ENCODE measurements at regions not wholly inside any gene's neighbourhood (a gene's known extent, or its start where the extent isn't known, plus 50 kb on each side); places are given as distances from the start of the nearest gene placed in this dataset.
"Not testable (repeated sequence)": the region's sequence is repeated elsewhere in the genome, so short reads cannot be mapped to it uniquely, and the experiment has no call there.

DNA sequence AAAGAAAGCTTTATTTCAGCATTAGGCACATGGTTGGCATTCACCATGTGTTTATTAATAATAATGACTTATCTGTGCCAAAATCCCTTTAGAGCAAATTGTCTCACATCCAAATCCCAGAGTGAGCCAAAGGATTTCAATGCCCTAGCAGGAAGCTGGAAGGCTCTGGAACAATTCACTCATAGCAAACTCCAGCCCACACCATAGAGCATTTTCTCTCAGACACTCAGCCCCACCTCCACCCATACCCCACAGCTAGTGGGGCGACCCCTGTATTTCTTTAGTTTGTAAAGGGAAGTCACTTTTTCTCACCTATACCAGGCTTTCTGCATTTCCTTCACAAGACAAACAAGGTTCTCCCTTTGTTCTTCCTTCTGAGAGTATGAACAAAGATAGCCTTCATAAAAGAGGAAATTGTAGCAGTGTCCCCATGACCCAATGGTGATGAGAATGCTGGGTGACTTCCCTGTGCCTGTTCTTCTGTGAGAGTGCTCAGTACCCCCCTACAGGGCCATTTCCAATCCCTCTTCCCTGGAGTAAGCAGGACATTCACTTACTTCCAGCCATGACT lies 100.1 kb upstream of the APCDD1 start:
- no peak for DNase-seq (ENCODE audit: low read depth)

DNA sequence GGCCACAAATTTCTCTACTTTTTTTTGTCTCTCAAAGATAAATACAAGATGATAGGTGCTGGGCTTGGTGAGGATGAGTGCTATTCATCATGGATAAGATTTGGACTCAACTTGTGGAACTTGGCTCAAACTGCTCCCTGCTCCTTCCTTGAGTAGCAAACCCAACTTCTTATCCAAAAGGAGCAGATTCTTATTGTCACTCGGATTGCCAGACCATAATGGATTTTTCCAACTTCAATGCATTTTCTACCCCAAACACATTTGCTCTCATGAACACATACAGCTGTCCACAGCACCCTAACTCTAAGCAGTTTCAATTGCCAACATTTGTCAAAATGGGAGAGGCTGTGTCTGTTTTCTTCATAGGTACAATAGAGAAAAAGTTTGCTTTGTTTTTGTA lies 99.5 kb upstream of the APCDD1 start:
- DNase-seq (ENCODE audit: low read depth), result no peak

DNA sequence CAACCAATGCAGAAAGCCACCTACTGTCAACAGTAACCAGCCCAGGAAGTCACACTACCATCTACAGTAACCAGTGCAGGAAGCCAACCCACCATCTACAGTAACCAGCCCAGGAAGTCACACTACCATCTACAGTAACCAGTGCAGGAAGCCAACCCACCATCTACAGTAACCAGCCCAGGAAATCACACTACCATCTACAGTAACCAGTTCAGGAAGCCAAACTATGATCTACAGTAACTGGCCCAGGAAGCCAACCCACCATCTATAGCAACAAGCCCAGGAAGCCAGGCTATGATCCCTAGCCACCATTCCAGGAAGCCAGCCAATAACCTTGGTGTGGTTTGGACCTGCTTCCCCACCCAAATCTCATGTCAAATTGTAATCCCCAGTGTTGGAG lies 97.4 kb upstream of the APCDD1 start:
- DNase-seq (ENCODE audit: low read depth), result not testable (repeated sequence)

DNA sequence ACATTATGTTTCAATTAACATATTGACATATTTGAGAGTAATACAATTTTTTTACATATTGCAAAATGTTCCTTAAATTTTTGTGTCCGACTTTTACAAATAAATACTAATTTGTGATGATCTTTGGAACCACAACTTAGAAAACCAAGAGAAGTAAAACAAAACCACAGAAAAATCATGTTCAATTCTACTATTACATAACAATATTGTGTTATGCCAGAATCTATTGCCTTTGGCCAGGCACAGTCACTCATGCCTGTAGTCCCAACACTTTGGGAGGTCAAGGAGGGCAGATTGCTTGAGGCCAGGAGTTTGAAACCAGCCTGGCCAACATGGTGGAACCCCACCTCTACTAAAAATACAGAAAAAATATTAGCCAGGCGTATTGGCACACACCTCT lies 92.8 kb upstream of the APCDD1 start:
- DNase-seq (ENCODE audit: low read depth), result no peak

DNA sequence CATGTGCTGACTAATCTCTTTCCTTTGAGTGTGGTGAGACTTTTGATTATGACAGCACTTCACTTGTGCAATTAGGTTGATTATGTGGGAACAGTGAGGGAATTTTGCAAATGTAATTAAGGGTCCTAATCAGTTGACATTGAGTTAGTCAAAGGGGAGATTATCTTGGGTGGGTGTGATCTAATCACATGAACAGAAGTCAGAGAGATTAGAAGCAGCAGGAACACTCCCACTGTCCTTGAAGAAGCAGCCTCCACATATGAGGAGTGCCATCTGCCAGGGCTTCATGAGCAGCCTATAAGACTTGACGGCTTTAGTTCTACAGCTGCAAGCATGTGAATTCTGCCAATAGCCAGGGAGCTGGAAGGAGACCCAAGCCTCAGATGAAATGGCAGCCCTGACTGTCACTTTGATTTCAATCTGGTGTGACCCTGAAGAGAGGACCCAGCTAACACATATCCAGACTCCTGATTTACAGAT lies 89.4 kb upstream of the APCDD1 start:
- DNase-seq (ENCODE audit: low read depth), result no peak

DNA sequence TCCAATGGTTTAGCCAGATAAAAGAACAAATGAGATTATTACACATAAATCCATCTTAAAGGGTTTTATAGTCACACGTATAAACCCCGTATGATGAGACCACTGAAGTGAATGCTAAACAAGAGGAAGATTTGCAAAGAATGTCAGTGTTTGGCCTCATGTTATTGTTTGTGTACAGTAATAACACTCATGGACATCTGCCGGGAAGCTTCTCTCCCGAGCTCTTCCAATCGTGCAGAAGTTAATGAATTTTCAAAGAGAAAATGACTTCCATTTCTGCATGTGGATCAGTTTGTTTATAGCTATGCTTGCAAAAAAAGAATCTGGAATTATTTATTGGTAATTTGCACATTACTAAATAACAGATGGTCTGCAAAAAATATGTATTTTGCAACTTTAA lies 88.5 kb upstream of the APCDD1 start:
- DNase-seq (ENCODE audit: low read depth), result no peak

DNA sequence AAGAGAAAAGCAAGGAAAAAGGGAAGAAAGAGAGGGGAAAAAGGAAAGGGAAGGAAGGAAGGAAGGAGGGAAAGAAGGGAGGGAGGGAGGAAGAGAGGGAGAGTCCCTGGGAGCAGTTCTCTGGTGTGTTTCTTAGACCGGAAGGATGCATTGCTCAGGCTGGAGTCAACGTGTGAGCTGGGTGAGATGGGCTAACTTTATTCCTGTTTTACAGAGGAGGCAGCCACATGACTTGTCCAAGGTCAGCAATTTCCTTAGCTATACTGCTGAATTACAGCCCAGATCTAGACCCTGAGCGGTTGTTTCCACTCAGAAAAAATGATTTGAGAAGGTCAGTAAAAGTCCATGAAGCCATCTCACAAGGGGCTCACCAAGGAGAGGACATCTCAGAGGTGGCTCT lies 86.6 kb upstream of the APCDD1 start:
- DNase-seq (ENCODE audit: low read depth), result no peak

DNA sequence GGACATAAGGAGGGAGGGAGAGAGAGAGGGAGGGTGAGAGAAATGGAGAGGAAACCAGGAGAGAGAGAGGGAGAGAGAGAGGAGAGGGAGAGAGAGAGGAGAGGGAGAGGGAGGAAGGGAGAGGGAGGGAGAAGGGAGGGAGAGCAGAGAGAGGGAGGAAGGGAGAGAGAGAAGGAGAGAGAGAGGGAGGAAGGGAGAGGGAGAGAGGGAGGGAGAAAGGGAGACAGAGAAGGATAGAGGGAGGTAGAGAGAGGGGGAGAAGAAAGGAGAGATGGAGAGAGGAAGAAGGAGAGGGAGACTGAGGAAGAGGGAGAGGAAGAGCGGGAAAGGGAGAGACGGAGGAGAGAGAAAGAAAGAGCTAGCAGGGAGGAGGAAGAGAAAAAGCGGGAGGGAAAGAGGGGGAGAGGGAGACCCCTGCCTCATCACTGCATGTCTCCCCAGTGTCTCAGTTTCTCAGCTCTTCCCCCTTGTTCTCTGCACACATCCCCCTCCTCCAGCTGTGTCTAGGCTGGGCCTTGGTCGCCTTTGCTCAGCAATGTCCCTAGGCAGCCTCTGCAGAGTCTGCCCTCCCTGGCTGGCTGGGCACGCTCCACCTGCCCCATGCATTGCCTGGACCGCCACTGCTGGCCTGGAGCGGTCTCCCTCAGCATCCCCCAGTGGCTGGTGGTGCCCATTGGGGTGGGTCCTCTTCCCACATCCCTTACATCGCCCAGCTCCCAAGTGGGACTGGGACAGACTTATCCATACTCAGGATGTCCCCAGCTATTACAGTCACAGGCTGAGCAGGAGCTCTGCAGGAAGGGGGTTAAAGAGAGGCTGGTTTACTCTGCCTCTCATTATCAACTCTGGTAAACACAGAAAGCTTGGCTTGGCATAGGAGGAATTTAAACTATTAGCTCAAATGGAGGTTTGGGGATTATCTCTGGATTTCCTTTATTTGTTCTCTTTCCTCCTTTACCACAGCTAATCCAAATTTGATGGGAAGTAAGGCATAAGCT lies 85.7 kb upstream of the APCDD1 start:
- no peak for DNase-seq (ENCODE audit: low read depth)

DNA sequence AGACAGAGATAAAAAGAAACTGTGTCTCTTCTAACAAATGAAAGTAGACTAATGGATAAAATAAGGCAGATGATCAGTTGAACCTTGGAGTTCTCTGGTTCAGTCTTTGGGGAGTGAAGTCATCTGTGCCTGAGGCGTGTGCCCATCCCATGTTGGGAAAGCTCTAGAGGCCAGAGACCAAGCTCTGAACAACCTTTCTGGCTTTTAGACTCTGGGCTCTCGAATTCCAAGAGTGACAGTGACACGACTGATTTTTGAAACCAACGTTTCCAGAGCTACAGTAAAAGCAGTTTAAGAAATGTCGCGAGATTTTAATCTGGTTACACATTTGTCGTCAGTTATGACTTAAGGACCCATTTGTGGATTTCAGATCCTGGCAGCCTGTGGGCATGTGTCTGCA lies 83.7 kb upstream of the APCDD1 start:
- no peak for DNase-seq (ENCODE audit: low read depth)

DNA sequence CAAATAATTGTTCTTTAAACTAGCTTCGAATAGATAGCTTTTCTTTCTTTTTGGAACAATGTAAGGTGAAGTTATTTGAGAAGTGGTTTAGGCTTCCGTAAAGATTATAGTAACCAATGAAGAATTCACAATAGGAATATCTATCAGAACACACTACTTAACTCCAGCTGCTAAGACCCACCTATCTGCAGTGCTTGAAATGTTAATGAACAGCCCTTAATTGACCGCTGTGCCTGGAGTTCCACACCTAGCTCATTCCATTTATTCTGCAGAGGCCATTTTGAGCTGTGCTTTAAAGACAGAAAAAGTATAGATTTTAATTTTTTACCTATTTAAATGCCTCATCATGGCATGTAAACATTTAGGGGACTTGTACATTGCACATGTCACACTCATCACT lies 83.3 kb upstream of the APCDD1 start:
- DNase-seq (ENCODE audit: low read depth), result no peak

DNA sequence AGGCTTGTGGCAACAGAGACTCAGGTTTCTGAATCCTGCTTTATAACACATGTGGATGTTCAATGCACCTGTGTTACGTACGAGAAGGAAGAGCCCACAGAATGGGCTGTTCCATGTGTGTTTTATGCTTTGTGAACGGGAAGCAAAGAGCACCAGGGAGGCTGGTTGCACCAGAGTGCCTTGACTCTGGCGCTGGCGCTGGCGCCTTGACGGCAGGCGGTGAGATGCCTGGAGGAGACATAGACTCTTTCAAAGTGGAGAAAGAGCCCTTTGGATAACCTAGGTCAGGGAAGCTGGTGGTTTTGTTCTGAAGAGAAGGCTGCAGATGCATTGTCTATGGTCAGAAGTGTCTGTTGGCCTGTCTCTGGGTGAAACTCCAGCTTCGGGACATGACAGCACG lies 80.2 kb upstream of the APCDD1 start:
- no peak for DNase-seq (ENCODE audit: low read depth)

DNA sequence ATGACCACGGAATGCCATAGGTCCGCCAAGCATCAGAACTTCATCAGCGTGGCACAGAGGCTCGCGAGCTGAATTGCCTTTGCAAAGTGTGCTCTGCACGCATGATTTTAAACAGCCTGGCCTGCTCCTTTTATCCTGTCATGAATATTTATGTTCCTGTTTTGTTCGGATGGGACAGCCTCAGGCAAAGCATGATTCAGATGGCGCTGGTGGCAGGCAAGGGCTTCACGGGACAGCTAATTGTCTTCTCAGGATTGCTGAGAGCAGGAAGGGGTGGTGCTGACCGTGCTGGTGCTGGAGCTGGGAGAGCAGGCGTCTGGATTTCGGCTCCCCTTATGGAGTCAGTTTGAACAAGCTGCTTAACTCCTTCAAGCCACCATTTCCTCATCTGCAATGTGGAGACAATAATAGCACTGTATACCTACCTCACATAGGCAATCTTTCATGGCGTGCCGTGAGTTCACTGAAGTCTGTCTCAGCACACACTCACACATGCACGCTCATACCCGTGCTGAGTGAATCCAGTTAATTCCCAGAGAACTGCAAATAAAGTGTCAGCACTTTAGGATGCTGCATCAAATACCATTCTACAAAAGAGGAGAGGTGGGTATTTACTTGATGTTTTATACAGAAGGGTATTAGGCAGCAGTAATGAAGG lies 79.7 kb upstream of the APCDD1 start:
- DNase-seq (ENCODE audit: low read depth), result no peak

DNA sequence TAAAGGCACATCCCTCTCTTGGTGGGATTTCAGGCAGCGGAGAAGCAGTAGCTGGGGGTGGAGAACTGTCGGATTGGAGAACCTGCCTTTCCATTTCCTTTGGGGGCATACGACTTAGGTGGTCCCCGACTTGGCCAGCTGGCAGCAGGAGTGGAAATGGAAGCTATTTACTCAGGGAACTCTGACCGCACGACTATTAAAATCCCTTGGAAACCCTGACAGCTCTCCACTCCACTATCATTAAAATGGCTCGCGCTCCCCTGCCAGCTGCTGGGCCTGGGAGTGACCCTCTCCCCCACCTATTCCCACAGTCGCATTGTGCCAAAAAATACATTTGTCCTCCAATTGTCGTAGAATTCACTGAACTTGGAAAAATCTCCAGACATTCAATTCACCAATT lies 77.7 kb upstream of the APCDD1 start:
- no peak for DNase-seq (ENCODE audit: low read depth)

DNA sequence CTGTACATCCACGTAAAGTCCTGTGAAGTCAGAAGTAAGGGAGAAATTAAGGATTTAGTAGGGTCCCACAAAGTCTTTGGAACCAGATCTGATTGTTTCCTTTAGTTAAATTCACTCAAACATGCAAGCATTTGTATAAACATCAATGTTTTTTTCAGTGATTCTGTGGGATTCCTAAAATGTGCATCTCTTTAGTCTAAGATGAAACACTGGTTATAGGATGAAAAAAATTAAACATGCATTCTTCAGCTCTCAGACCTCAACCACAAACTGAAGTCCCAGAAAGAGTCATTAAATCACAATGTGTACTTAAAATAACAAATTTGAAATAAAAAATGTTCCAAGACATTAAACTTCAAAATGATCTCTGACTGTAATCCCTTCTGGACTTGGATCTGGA lies 76.5 kb upstream of the APCDD1 start:
- DNase-seq (ENCODE audit: low read depth), result no peak

DNA sequence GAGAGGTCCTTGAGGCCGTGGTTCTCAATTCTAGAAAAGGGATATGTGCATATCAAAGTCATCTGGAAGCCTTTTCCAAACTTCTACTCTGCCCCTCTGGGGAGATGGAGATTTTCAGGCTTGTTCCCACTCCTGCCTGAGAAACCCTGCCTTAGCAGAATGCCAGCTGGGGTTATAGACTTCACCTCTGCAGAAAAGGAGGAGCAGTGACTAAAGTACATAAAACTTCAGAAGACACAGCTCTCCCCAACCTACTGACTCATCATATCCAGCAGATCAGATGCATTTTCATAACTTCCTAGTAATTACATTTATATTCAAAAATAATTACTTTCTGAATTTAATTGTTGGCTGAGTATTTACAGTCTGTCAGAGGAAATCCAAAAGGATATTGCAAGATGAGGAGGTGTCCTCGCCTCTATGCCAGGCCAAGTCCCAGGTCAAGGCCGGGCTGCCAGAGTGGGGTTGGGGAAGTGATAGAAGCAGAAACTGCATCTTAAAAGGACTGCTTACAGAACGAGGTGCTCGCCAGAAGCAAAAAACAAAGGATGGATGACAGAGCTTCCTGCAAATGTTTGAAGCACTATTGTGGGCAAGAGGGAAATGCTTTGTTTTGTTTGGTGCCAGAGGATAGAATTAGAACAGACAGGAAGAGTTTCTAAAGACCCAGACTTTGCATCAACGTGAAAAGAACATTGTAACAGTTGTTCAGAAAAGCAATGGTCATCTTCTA lies 75.6 kb upstream of the APCDD1 start:
- DNase-seq (ENCODE audit: low read depth), result no peak

DNA sequence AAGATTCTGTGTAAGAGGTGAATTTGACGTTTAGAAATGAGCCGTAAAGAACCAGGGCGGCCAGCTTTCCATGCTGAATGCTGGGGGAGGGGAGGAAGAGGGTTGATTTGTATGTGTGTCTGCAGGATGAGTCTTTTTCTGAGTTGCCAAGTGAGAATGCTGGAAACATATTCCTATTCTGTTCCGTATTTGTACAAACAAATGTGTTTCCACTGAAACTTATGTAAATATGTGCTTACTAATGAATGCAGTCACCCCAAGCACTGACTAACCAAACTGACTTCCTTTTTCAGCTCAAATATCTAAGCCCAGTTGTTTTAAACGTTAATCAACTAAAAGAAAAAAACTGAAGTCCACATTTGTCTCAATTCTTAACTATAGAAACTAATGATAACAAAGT lies 74.9 kb upstream of the APCDD1 start:
- no peak for DNase-seq (ENCODE audit: low read depth)

DNA sequence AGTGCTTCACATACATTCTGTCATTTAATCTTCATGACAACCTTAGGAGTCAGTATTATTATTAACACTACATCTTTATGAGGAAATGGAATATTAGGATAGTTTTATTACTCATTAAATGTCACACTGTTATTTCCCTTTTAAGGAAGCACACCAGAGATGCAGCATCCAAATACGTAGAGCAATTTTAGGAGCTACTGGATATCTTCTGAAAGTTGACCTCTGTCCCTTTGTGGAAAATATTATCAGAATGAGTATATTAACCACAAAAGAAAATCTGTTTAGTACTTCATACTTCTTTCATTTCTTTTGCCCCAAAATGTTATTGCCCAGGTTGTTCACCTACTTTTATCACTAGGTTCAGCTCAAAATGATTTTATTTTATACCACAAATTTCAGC lies 72.9 kb upstream of the APCDD1 start:
- no peak for DNase-seq (ENCODE audit: low read depth)

DNA sequence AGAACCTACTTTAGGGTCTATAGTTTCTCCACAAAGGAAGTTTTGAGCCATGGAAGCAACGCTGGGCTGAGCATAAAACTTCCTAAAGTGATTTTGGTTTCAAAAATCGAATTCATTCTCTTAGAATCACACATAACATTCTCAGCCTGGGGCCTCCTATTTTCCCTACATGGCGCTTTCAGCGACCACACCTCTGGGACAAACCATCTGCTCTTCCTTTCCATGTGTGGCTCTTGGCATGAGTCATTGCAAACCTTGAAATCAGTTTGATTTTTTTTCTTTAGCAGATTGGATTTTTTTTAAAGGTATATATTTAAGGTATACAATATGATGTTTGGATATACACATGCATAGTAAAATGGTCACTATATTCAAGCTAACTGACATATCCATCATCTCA lies 72.5 kb upstream of the APCDD1 start:
- DNase-seq (ENCODE audit: low read depth), result no peak

DNA sequence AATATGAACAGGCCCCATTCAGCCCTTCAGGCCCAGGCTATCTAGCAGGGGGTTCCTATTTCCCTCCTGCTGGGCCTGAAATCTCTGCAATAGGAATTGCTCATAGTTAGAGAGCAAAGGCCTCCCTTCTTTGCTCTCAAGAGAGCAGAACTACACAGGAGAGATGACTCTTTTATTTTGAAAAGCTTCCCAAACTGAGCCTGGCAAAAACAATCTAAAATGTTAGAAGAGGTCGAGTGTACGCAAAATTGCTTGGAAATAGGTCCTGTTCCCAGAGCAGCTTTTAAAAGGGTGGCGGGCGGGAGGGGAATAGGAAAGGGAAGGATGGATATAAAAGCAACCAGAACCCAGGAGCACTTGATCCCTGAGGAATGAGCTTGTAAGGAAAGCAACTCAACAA lies 68.4 kb upstream of the APCDD1 start:
- DNase-seq (ENCODE audit: low read depth), result no peak

DNA sequence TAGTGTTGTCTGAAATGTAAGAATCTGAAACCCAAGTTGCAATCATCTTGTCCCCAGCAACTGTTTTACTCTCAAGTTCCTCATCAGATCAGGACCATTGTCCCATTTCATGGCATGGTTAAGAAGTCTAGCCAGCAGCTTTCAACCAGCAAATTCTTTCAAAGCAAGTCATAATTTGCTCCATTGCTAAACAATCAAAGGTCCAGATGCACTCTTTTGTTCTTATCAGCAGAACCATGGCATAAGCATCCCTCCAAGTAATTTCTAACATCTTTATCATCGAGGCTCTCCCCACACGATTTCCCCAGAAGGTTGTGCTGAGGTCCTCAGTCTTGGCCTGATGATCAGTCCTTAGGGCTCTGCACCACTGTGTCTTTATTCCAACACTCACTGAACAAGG lies 67.5 kb upstream of the APCDD1 start:
- no peak for DNase-seq (ENCODE audit: low read depth)

DNA sequence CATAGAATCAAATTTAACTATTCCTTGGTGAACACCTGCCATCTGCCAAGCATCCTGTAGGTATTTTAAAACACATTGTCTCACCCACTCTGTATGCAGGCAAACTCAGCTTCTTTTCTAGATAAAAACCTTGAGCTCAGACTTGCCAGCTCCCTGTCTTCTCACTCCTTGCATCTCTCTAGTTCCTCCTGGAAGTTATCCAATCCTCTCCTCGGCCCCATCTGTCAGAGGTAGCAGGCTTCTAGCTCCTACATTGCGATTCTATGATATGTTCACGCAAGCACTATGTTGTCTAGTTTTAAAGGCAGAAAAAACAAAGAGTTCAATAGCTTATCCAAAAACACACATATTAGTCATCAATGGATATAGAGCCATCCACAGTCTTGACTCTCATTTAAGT lies 67.0 kb upstream of the APCDD1 start:
- no peak for DNase-seq (ENCODE audit: low read depth)

DNA sequence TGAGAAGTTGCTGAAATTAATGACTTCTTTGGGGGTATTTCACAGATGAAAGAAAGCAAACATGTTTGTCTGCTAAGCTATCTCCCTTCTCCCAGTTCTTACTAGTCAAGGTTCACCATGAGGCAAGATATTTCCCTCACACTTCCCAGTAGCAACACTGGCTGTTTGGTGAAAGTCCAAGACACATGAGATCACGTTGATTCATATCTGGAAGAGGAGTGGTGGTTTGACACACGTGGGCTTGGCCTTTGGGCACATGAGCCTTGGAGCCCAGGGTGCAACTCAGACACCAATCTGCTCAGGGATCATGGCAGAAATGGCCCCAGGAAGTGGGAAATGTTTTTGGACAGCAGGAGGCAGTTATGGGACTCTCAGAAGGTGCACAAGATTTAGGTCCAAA lies 66.1 kb upstream of the APCDD1 start:
- no peak for DNase-seq (ENCODE audit: low read depth)

All from stimulated activated CD8-positive, alpha-beta memory T cell treated with anti-CD3 and anti-CD28 coated beads, Interleukin-4, amount 100 ng/mL, for 24 hours (primary cell).